DMS153 (cell line): ENCODE measurements at regions not wholly inside any gene's neighbourhood (a gene's known extent, or its start where the extent isn't known, plus 50 kb on each side); places are given as distances from the start of the nearest gene placed in this dataset.
"Not testable (repeated sequence)": the region's sequence is repeated elsewhere in the genome, so short reads cannot be mapped to it uniquely, and the experiment has no call there.

ENCODE experiments used
- DNase-seq: peaks from one replicate; lab custom pipeline; 2025; lab: John Stamatoyannopoulos, UW

GRCh38 chr22:25395468-25395867, 169.0 kb upstream of the GRK3 start:
- DNase-seq, result no peak

DNA sequence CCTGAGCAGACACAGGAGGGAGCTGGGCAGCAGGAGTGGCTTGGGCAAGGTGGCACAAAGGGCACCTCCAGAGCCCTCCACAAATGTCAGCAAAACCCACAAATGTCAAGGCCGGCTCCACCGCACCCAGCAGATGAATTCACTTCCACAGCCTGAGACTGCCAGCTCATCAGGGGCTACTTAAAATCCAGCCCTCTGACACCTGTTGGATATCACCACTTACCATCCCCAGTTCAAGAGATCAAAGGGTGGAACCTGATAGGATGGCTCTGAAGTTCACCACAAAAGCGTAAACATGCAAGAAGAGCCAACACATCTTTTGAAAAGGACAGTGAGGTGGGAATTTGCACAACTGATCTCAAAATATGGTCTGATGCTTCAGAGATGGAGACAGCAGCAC, 168.6 kb upstream of the GRK3 start:
- DNase-seq, result no peak

- no peak for DNase-seq
Observed at GRCh38 chr22:25396615-25397200, 167.8 kb upstream of the GRK3 start.

GRCh38 chr22:25397616-25398015, 166.9 kb upstream of the GRK3 start:
- DNase-seq, result no peak

DNA sequence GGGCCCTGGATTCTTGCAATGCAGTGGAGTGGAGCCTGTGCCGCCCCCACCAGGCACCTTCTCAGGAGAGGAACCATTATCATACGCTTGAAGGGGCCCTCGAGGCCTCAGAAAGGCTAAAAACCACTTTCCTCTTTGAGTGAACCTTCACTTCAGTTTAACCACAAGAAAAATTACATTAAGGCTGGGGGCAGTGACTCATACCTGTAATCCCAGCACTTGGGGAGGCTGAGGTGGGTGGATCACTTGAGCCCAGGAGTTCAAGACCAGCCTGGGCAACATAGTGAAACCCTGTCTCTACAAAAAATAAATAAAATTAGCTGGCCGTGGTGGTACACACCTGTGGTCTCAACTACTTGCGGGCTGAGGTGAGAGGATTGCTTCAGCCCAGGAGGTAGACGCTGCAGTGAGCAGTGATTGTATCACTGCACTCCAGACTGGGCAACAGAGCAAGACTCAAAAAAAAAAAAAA, 165.8 kb upstream of the GRK3 start:
- DNase-seq, result not testable (repeated sequence)

GRCh38 chr22:25399649-25400151, 164.8 kb upstream of the GRK3 start:
- no peak for DNase-seq

DNA sequence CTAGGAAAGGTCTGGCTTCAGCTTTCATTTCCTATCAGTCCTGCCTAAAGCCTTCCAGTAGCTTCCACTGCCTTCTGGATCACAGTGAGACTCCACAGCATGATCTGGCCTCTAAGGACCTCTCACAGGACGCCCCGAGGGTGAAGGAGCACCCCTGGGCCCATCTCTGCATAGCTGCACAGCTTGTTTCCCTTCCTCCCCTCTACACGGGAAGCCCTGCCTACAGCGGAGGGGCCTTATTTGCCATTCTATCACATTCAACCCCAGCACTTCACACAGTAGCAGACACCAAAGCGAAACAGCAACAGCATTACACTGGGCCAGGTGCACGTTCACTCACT, 162.3 kb upstream of the GRK3 start:
- no peak for DNase-seq

- no peak for DNase-seq
Observed at GRCh38 chr22:25402501-25403283, 161.8 kb upstream of the GRK3 start.

GRCh38 chr22:25403284-25403810, 161.1 kb upstream of the GRK3 start:
- no peak for DNase-seq

GRCh38 chr22:25403811-25404471, 160.5 kb upstream of the GRK3 start:
- DNase-seq, result no peak

DNA sequence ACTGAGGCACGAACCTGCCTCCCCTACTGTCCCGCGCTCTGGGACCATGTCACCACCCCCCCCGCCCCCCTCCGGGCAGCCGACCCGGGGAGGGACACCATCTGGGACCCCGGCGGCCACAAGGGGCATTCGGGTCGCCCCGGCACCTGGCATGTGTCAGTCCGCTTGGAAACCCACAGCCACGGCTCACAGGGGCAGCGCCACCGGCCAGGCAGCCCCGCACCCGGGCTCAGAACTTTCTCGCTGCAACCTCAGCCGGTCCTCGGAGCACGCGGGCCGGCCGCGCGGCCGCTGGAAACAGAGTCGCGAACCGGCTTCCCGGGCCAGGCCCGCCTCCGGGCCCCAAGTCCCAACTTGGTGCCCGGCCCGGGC, 159.9 kb upstream of the GRK3 start:
- no peak for DNase-seq

GRCh38 chr22:25404928-25405816, 159.3 kb upstream of the GRK3 start:
- DNase-seq, result peak; percentile 17

GRCh38 chr22:25405841-25406509, 158.5 kb upstream of the GRK3 start:
- DNase-seq, result no peak

DNA sequence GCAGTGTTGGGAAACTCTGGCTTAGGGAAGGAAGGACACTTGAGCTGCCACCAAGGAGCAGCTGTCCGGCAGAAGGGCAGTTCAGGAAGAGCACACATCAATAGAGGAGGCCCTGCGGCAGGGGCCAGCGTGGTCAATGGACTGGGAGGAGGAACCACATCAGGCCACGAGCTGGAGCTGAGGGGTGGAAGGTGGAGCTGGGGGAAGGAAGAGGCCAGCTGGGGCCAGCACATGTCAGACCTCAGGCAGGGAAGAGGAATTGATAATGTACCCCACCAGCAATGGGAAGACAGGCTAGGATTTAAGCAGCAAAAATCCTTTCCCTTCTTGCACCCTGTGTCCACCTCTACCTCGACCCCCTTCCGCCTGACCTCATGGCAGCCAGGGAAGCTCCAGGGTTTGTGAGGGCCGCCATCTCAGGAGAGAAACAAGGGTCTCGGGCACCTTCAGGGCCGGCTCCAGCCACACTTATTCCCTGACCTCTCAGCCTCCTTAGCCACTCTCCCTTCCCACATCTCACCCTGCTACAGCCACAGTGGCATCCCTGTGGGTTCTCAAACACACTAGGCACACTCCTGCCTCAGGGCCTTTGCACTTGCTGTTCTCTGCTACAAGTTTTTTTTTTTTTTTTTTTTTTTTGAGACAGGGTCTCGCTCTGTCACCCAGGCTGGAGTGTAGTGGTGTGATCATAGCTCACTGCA, 157.8 kb upstream of the GRK3 start:
- DNase-seq, result no peak

- DNase-seq, result no peak
Observed at GRCh38 chr22:25407226-25407858, 157.1 kb upstream of the GRK3 start.

- DNase-seq, result no peak
Observed at GRCh38 chr22:25407859-25408229, 156.6 kb upstream of the GRK3 start.

DNA sequence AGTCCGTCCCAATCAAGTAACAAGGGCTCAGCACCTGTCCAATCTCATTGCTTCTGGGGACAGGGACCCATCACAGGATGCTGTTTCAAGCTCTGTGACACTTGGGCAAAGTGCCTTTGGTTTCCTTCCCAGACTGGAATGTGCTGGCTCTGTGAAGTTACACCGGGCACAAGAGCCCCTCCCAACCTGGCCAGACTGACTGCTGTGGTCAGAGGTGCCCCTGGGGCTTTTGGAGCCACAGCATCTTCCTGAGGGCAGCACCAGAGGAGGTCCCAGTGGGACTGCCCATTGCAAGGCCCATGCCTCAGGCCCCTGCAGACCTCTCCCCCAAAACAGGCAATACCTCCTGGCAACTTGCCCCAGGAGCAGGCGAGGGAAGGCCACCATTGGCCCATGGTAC, 155.2 kb upstream of the GRK3 start:
- DNase-seq, result no peak

GRCh38 chr22:25410849-25411248, 153.6 kb upstream of the GRK3 start:
- DNase-seq, result no peak

GRCh38 chr22:25413620-25414019, 150.9 kb upstream of the GRK3 start:
- DNase-seq, result no peak

DNA sequence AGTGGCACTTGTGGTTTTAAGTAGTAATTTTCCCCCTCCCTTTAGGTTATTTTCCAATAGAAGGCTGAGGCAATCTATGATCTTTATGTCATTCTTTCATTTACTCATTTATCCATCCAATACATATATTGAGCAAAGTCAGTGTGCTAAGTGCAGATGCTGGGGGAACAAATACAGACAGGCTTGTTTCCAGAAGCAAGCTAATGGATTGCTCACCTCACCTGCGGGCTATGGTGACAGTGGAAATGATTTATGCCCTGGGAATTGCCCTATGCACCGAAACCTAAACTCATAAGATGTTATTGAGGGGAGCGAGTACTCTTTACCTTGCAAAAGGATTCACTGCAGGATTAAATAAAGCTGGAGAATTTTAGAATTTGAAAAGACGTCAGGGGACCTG, 148.7 kb upstream of the GRK3 start:
- DNase-seq, result peak; percentile 71
